ENCODE measurements at regions not wholly inside any gene's neighbourhood (a gene's known extent, or its start where the extent isn't known, plus 50 kb on each side); places are given as distances from the start of the nearest gene placed in this dataset.

DNA sequence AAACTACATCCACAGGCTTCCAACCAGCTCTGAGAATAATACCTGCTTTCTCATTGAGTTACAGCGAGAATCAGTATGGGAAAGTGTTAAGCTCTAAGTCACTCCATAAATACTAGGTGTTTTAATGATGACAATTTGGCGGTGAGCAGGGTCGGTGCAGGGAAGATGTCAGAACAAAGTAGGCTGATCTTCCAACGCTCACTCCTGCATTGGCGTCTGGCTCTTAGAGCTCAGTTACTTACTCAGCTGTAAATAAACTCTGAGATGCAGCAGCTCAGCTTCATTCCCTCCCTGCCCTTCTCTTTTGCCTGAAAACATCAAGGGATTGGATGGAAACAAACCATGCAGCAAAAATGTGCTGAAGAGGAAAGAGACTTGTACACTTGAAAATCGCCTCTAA lies 102.5 kb upstream of the SPACA1 start:
- Histone ChIP-seq H3K4me2 (ENCODE audit: insufficient read depth, insufficient read length, low read length) (no peak overlapping the region), H2AFZ (ENCODE audit: low read length) (no peak overlapping the region)
- H3K27ac Mint-ChIP-seq = no peak overlapping the region

More for the DNA sequence above, 102.5 kb upstream of the SPACA1 start:
- H4K91ac ChIP-seq (ENCODE audit: insufficient read length, low read depth, low read length) = no peak overlapping the region
- H2BK120ac ChIP-seq (ENCODE audit: low read depth, low read length, poor library complexity, severe bottlenecking) = no peak overlapping the region
- no peak overlapping the region for H2BK12ac ChIP-seq (ENCODE audit: insufficient read length, low read depth, low read length)
- no peak overlapping the region for H3K27ac ChIP-seq (ENCODE audit: insufficient read length, low read depth, low read length)
- H3K9ac ChIP-seq (ENCODE audit: extremely low read depth, insufficient read length, low read length) = no peak overlapping the region
- TF ChIP-seq, protein P1, sequence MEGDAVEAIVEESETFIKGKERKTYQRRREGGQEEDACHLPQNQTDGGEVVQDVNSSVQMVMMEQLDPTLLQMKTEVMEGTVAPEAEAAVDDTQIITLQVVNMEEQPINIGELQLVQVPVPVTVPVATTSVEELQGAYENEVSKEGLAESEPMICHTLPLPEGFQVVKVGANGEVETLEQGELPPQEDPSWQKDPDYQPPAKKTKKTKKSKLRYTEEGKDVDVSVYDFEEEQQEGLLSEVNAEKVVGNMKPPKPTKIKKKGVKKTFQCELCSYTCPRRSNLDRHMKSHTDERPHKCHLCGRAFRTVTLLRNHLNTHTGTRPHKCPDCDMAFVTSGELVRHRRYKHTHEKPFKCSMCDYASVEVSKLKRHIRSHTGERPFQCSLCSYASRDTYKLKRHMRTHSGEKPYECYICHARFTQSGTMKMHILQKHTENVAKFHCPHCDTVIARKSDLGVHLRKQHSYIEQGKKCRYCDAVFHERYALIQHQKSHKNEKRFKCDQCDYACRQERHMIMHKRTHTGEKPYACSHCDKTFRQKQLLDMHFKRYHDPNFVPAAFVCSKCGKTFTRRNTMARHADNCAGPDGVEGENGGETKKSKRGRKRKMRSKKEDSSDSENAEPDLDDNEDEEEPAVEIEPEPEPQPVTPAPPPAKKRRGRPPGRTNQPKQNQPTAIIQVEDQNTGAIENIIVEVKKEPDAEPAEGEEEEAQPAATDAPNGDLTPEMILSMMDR (conservative IDR thresholded peaks at IDR 0.05) = no peak
- no peaks in the 10 kb centered on the region for H3K27me3 ChIP-seq (ENCODE audit: insufficient read depth, low read length)
- H4K8ac ChIP-seq (replicated peaks; ENCODE audit: insufficient read length, low read depth, low read length) = no peak overlapping the region
- no peak overlapping the region for H3K18ac ChIP-seq (ENCODE audit: insufficient read length, low read depth, low read length)
- no peak overlapping the region for H3K14ac ChIP-seq (ENCODE audit: insufficient read depth, low read length)
- no peak for DNase-seq
- H3K4me1 Mint-ChIP-seq = peaks cover 3 to 4% of the 10 kb centered on the region in 2 experiments; a peak in 3 of 4 replicates
- H3K79me1 ChIP-seq (ENCODE audit: insufficient read depth, low read depth, low read length, poor library complexity, severe bottlenecking) = no peaks in the 10 kb centered on the region
- H3K56ac ChIP-seq (ENCODE audit: insufficient read length, low read depth, low read length) = no peak overlapping the region
- no peaks in the 10 kb centered on the region for H3K79me2 ChIP-seq (ENCODE audit: insufficient read depth, low read length)
- no peaks in the 10 kb centered on the region for H3K4me1 ChIP-seq (ENCODE audit: insufficient read depth, low read length)
- no peak overlapping the region for H2BK20ac ChIP-seq (ENCODE audit: low read depth, low read length, poor library complexity, severe bottlenecking)
- no peaks in the 10 kb centered on the region for H3K9me3 Mint-ChIP-seq
- no peak overlapping the region for H3T11ph ChIP-seq (ENCODE audit: low read length)
- no peaks in the 10 kb centered on the region for H3K9me3 ChIP-seq (ENCODE audit: control insufficient read depth, low read depth, low read length)
- no peaks in the 10 kb centered on the region for H4K20me1 ChIP-seq (ENCODE audit: control insufficient read depth, insufficient read depth, insufficient read length)
- WGBS (ENCODE audit: extremely low coverage, insufficient read length, low lambda C conversion rate) = no CpG with 5 or more reads among the region's 6 CpGs
- H3K23ac ChIP-seq (ENCODE audit: insufficient read length, low read depth, low read length) = no peak overlapping the region
- no peak overlapping the region for H2BK15ac ChIP-seq (ENCODE audit: low read depth, low read length)
- no peak overlapping the region for H3K4me3 Mint-ChIP-seq
- H3K4ac ChIP-seq (ENCODE audit: low read depth, low read length) = no peak overlapping the region
- H2AK5ac ChIP-seq (ENCODE audit: insufficient read length, low read length) = no peak overlapping the region
- H3K27me3 Mint-ChIP-seq (ENCODE audit: low read depth) = no peaks in the 10 kb centered on the region; the same call in 1 of the 2 replicates
- H4K5ac ChIP-seq (ENCODE audit: insufficient read length, low read depth, low read length) = no peak overlapping the region
- H3K36me3 Mint-ChIP-seq (ENCODE audit: insufficient read depth in 1 of 3, low read depth in 3 of 3) = no peaks in the 10 kb centered on the region
- H3K23me2 ChIP-seq (ENCODE audit: insufficient read length, low read depth, low read length, poor library complexity, severe bottlenecking) = no peaks in the 10 kb centered on the region
- no peak overlapping the region for H2BK5ac ChIP-seq (ENCODE audit: insufficient read length, low read length)
